Transverse colon (tissue), 4 donors: ENCODE measurements at regions not wholly inside any gene's neighbourhood (a gene's known extent, or its start where the extent isn't known, plus 50 kb on each side); places are given as distances from the start of the nearest gene placed in this dataset.

ENCODE experiments used
- DNase-seq: peaks from one replicate; pipeline ENCODE4 v3.0.0-alpha.2; 2019
- H3K27ac ChIP-seq, 4 donors: fragments of 200-600 bp; sonication (generic); 2 replicates each; pipeline ENCODE4 v1.5.1; 2016 to 2018; ENCODE audit warnings: inconsistent platforms in 4 of 4
- H3K27me3 ChIP-seq: fragments of 200-600 bp; sonication (generic); 2 replicates; pipeline ENCODE4 v1.5.1; 2017; ENCODE audit warnings: inconsistent platforms
- H3K36me3 ChIP-seq, 4 donors: fragments of 200-600 bp; sonication (generic); 2 replicates each; pipeline ENCODE4 v1.5.1; 2017 to 2019; ENCODE audit warnings: inconsistent platforms in 4 of 4
- H3K4me1 ChIP-seq, 4 donors: fragments of 200-600 bp; sonication (generic); 2 replicates each; pipeline ENCODE4 v1.5.1; 2017 to 2020; ENCODE audit warnings: inconsistent platforms in 4 of 4
- H3K4me3 ChIP-seq, 4 donors: fragments of 200-600 bp; sonication (generic); 1 replicate in 1 of 4; 2 replicates in 3 of 4; pipeline versions ENCODE4 v1.5.1 to v1.6.1; 2017 to 2019; ENCODE audit warnings: inconsistent platforms in 4 of 4
- H3K9me3 ChIP-seq, 2 donors: fragments of 200-600 bp; sonication (generic); 2 replicates each; pipeline ENCODE4 v1.5.1; 2017 to 2019; ENCODE audit warnings: inconsistent platforms in 2 of 2
- CTCF ChIP-seq, 5 experiments: fragments of 200-600 bp in 3 of 5; fragments of 450-650 bp in 2 of 5; sonication (generic) in 3 of 5; IDR thresholded peaks; 1 replicate in 2 of 5; 2 replicates in 3 of 5; pipeline ENCODE4 v1.5.1; 2016 to 2017; ENCODE audit warnings: antibody characterized with exemption in 5 of 5, inconsistent platforms in 3 of 5, mild to moderate bottlenecking in 2 of 5, moderate library complexity in 1 of 5
- EP300 ChIP-seq: sonication (generic); formaldehyde crosslinking; IDR thresholded peaks from one replicate; pipeline ENCODE4 v1.6.1; 2017; ENCODE audit warnings: antibody characterized with exemption, low read depth
- POLR2A ChIP-seq: fragments of 450-650 bp; IDR thresholded peaks from one replicate; pipeline ENCODE4 v1.6.1; 2016; ENCODE audit warnings: antibody characterized with exemption, mild to moderate bottlenecking, moderate library complexity
- POLR2AphosphoS5 ChIP-seq, 3 donors: sonication (generic); formaldehyde crosslinking; IDR thresholded peaks; one replicate each; pipeline ENCODE4 v1.6.1; 2016; ENCODE audit warnings: antibody characterized with exemption in 3 of 3
- WGBS, 2 donors: methylation state at CpG; one replicate each; pipeline ENCODE4 v1.1.5; 2018; ENCODE audit warnings: low coverage in 1 of 2; 5-methylcytosine and 5-hydroxymethylcytosine counted together
- in situ Hi-C, 4 donors: fragments of 200-750 bp; cut with MboI; loops; one replicate each; pipeline versions ENCODE4 v1.15.0 to v1.15.1; 2017; ENCODE audit warnings: low sequenced_read_pairs in 3 of 4, low pct_ligation_motif_present in 1 of 4, low pct_unique_long_range_greater_than_20kb in 1 of 4
- intact Hi-C: fragments of 100-400 bp; cut with DNase I; formaldehyde crosslinking; loops from one replicate; pipeline ENCODE4 v1.15.1; 2023; ENCODE audit warnings: low total_unique reads

GRCh38 chr1:200233393-200233792 lies 176.4 kb downstream of the ZNF281 start:
- in situ Hi-C loops (no loop called here), intact Hi-C loops (no loop called here)
- H3K27me3 ChIP-seq: no peaks in the 10 kb centered on the region
- H3K4me3 ChIP-seq: no peak overlapping the region
- 81 to 85% methylated on average over 10 of the region's 10 CpGs for WGBS, 2 donors
- H3K36me3 ChIP-seq: no peaks in the 10 kb centered on the region
- H3K4me1 ChIP-seq: no peaks in the 10 kb centered on the region
- H3K9me3 ChIP-seq: no peaks in the 10 kb centered on the region
- no peak for DNase-seq
- TF ChIP-seq POLR2AphosphoS5 (IDR thresholded peaks at IDR 0.05): no peak
- TF ChIP-seq POLR2A: no peak
- no peak overlapping the region for H3K27ac ChIP-seq

- 53 to 86% methylated on average over 1 of the region's 1 CpG for WGBS, 2 donors
Measured at GRCh38 chr1:200231787-200232231, 178.0 kb downstream of the ZNF281 start.

GRCh38 chr1:200230671-200231070 lies 179.2 kb downstream of the ZNF281 start:
- intact Hi-C loops: no loop called here

More at GRCh38 chr1:200231787-200232231, 178.0 kb downstream of the ZNF281 start:
- in situ Hi-C loops (no loop called here), intact Hi-C loops (no loop called here)
- DNase-seq: no peak
- H3K27ac ChIP-seq: no peak overlapping the region
- H3K36me3 ChIP-seq: no peaks in the 10 kb centered on the region
- H3K27me3 ChIP-seq: no peaks in the 10 kb centered on the region
- TF ChIP-seq EP300 (no peak), POLR2A (no peak), CTCF (IDR thresholded peaks at IDR 0.05) (no peak), POLR2AphosphoS5 (IDR thresholded peaks at IDR 0.05) (no peak)
- H3K4me3 ChIP-seq: no peak overlapping the region
- H3K9me3 ChIP-seq: no peaks in the 10 kb centered on the region
- H3K4me1 ChIP-seq: no peaks in the 10 kb centered on the region

GRCh38 chr1:200228486-200228885 lies 181.3 kb downstream of the ZNF281 start:
- H3K27ac ChIP-seq: no peak overlapping the region
- DNase-seq: no peak
- H3K4me1 ChIP-seq: no peaks in the 10 kb centered on the region
- intact Hi-C loops (no loop called here), in situ Hi-C loops (no loop called here)
- TF ChIP-seq CTCF (IDR thresholded peaks at IDR 0.05) (no peak), POLR2A (no peak), POLR2AphosphoS5 (IDR thresholded peaks at IDR 0.05) (no peak), EP300 (no peak)
- 57 to 74% methylated on average over 2 to 4 of the region's 4 CpGs for WGBS, 2 donors
- no peaks in the 10 kb centered on the region for H3K9me3 ChIP-seq
- H3K36me3 ChIP-seq: no peaks in the 10 kb centered on the region
- H3K4me3 ChIP-seq: no peak overlapping the region
- no peaks in the 10 kb centered on the region for H3K27me3 ChIP-seq

More at GRCh38 chr1:200230671-200231070, 179.2 kb downstream of the ZNF281 start:
- Histone ChIP-seq H3K27me3 (no peaks in the 10 kb centered on the region), H3K27ac (no peak overlapping the region), H3K4me3 (no peak overlapping the region), H3K36me3 (no peaks in the 10 kb centered on the region), H3K9me3 (no peaks in the 10 kb centered on the region), H3K4me1 (no peaks in the 10 kb centered on the region)
- 75 to 97% methylated on average over 1 of the region's 1 CpG for WGBS, 2 donors
- TF ChIP-seq CTCF (IDR thresholded peaks at IDR 0.05): no peak
- in situ Hi-C loops: no loop called here
- no peak for DNase-seq

- no peak overlapping the region for H3K4me3 ChIP-seq
- intact Hi-C loops: no loop called here
- no peaks in the 10 kb centered on the region for H3K27me3 ChIP-seq
- WGBS, 2 donors: 59 to 60% methylated on average over 6 of the region's 6 CpGs
- in situ Hi-C loops: no loop called here
- no peaks in the 10 kb centered on the region for H3K4me1 ChIP-seq
- no peak for TF ChIP-seq CTCF (IDR thresholded peaks at IDR 0.05)
- TF ChIP-seq POLR2A: no peak
- TF ChIP-seq EP300: no peak
- TF ChIP-seq POLR2AphosphoS5 (IDR thresholded peaks at IDR 0.05): no peak
- H3K27ac ChIP-seq: no peak overlapping the region
- no peak for DNase-seq
- H3K36me3 ChIP-seq: no peaks in the 10 kb centered on the region
- H3K9me3 ChIP-seq: no peaks in the 10 kb centered on the region
Measured at GRCh38 chr1:200228081-200228480, 181.8 kb downstream of the ZNF281 start.
